ENCODE measurements at regions not wholly inside any gene's neighbourhood (a gene's known extent, or its start where the extent isn't known, plus 50 kb on each side); places are given as distances from the start of the nearest gene placed in this dataset.

GRCh38 chr10:4707221-4707620 is 118.8 kb upstream of the AKR1E2 start:
- DNase-seq (no peak), ATAC-seq (no peak)
- Histone ChIP-seq H3K9ac (ENCODE audit: low read length) (no peak overlapping the region), H4K20me1 (ENCODE audit: low read length) (no peaks in the 10 kb centered on the region), H3K79me2 (ENCODE audit: low read length) (no peaks in the 10 kb centered on the region), H3K9me2 (replicated peaks; ENCODE audit: low read length) (no peaks in the 10 kb centered on the region), H3K36me3 (ENCODE audit: low read depth, low read length) (no peaks in the 10 kb centered on the region), H3K9me3 (ENCODE audit: low read length) (no peaks in the 10 kb centered on the region), H3K4me3 (ENCODE audit: low read length) (no peak overlapping the region), H3K27ac (ENCODE audit: low read length) (peak overlapping the region; percentile 32), H2AFZ (ENCODE audit: low read length) (no peak overlapping the region), H3K4me2 (ENCODE audit: low read length) (no peak overlapping the region), H3F3A (ENCODE audit: low read length, unreplicated experiment) (peaks cover 3% of the 10 kb centered on the region), H3K27me3 (ENCODE audit: low read length) (no peaks in the 10 kb centered on the region), H3K4me1 (ENCODE audit: insufficient read depth, low read length) (peaks cover 29% of the 10 kb centered on the region)
- TF ChIP-seq EZH2 (IDR thresholded peaks at IDR 0.05; ENCODE audit: low read length, unreplicated experiment): no peak
- TF ChIP-seq, protein P1, sequence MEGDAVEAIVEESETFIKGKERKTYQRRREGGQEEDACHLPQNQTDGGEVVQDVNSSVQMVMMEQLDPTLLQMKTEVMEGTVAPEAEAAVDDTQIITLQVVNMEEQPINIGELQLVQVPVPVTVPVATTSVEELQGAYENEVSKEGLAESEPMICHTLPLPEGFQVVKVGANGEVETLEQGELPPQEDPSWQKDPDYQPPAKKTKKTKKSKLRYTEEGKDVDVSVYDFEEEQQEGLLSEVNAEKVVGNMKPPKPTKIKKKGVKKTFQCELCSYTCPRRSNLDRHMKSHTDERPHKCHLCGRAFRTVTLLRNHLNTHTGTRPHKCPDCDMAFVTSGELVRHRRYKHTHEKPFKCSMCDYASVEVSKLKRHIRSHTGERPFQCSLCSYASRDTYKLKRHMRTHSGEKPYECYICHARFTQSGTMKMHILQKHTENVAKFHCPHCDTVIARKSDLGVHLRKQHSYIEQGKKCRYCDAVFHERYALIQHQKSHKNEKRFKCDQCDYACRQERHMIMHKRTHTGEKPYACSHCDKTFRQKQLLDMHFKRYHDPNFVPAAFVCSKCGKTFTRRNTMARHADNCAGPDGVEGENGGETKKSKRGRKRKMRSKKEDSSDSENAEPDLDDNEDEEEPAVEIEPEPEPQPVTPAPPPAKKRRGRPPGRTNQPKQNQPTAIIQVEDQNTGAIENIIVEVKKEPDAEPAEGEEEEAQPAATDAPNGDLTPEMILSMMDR (conservative IDR thresholded peaks at IDR 0.05; ENCODE audit: low read depth, low read length): no peak
- ChIA-PET POLR2A (ENCODE audit: unreplicated experiment) (no interaction called here), CTCF (no interaction called here)
- no TSS peak for BruUV-seq (replicated peaks)
- intact Hi-C loops (cut with micrococcal nuclease): no loop called here

- Histone ChIP-seq H4K20me1 (ENCODE audit: low read length) (no peaks in the 10 kb centered on the region), H3K9ac (ENCODE audit: low read length) (peak overlapping the region; percentile 71), H3K9me3 (ENCODE audit: low read length) (no peaks in the 10 kb centered on the region), H3K36me3 (ENCODE audit: low read depth, low read length) (no peaks in the 10 kb centered on the region), H3K27ac (ENCODE audit: low read length) (peak overlapping the region; percentile 93), H3K4me1 (ENCODE audit: insufficient read depth, low read length) (peaks cover 43% of the 10 kb centered on the region), H3K4me2 (ENCODE audit: low read length) (peak overlapping the region; percentile 37), H3K9me2 (replicated peaks; ENCODE audit: low read length) (no peaks in the 10 kb centered on the region), H2AFZ (ENCODE audit: low read length) (no peak overlapping the region), H3F3A (ENCODE audit: low read length, unreplicated experiment) (peaks cover 3% of the 10 kb centered on the region), H3K79me2 (ENCODE audit: low read length) (no peaks in the 10 kb centered on the region), H3K4me3 (ENCODE audit: low read length) (no peak overlapping the region), H3K27me3 (ENCODE audit: low read length) (no peaks in the 10 kb centered on the region)
- ATAC-seq: peak; percentile 97
- intact Hi-C loops (cut with micrococcal nuclease): loop anchor here (1.0 to 5.0 kb wide), 5 partner anchors 22 to 60 kb away; no protein-coding TSS in a partner anchor
- peak; percentile 90 for DNase-seq
- CTCF ChIA-PET: interaction anchor here (0.7 to 1.2 kb wide), 2 partner anchors 12 to 111 kb away, joined by 3 to 7 read pairs; no protein-coding TSS in a partner anchor
- TF ChIP-seq, protein P1 (conservative IDR thresholded peaks at IDR 0.05; ENCODE audit: low read depth, low read length): no peak
- TF ChIP-seq EZH2 (IDR thresholded peaks at IDR 0.05; ENCODE audit: low read length, unreplicated experiment) (no peak), EZH2phosphoT487 (IDR thresholded peaks at IDR 0.05; ENCODE audit: borderline replicate concordance, low read length) (no peak)
- POLR2A ChIA-PET (ENCODE audit: unreplicated experiment): interaction anchor here (0.6 to 1.1 kb wide), 4 partner anchors 13 to 60 kb away, joined by 5 to 9 read pairs (median 6); no protein-coding TSS in a partner anchor
- BruUV-seq (replicated peaks): no TSS peak
These were observed 121.9 kb upstream of the AKR1E2 start for GRCh38 chr10:4704034-4704545.

GRCh38 chr10:4701016-4701415 is 125.0 kb upstream of the AKR1E2 start:
- intact Hi-C loops (cut with micrococcal nuclease): loop anchor here (5.0 kb wide), 1 partner anchor 51 kb away; no protein-coding TSS in a partner anchor
- Histone ChIP-seq H3K4me1 (ENCODE audit: insufficient read depth, low read length) (peaks cover 33% of the 10 kb centered on the region), H2AFZ (ENCODE audit: low read length) (peak overlapping the region; percentile 26; the same call in 1 of the 2 replicates), H4K20me1 (ENCODE audit: low read length) (no peaks in the 10 kb centered on the region), H3K9ac (ENCODE audit: low read length) (no peak overlapping the region), H3K27ac (ENCODE audit: low read length) (peak overlapping the region; percentile 29), H3F3A (ENCODE audit: low read length, unreplicated experiment) (peaks cover 3% of the 10 kb centered on the region), H3K4me3 (ENCODE audit: low read length) (no peak overlapping the region), H3K9me3 (ENCODE audit: low read length) (no peaks in the 10 kb centered on the region), H3K27me3 (ENCODE audit: low read length) (no peaks in the 10 kb centered on the region), H3K9me2 (replicated peaks; ENCODE audit: low read length) (no peaks in the 10 kb centered on the region), H3K79me2 (ENCODE audit: low read length) (no peaks in the 10 kb centered on the region), H3K36me3 (ENCODE audit: low read depth, low read length) (no peaks in the 10 kb centered on the region), H3K4me2 (ENCODE audit: low read length) (no peak overlapping the region)
- DNase-seq (peak; percentile 20), ATAC-seq (no peak)
- ChIA-PET CTCF (no interaction called here), POLR2A (ENCODE audit: unreplicated experiment) (no interaction called here)
- TF ChIP-seq EZH2phosphoT487 (IDR thresholded peaks at IDR 0.05; ENCODE audit: borderline replicate concordance, low read length) (no peak), EZH2 (IDR thresholded peaks at IDR 0.05; ENCODE audit: low read length, unreplicated experiment) (no peak)
- TF ChIP-seq, protein P1 (conservative IDR thresholded peaks at IDR 0.05; ENCODE audit: low read depth, low read length): no peak
- no TSS peak for BruUV-seq (replicated peaks)

Data from PC-3 (cell line).